Prostate gland (tissue), 2 donors: ENCODE measurements at regions not wholly inside any gene's neighbourhood (a gene's known extent, or its start where the extent isn't known, plus 50 kb on each side); places are given as distances from the start of the nearest gene placed in this dataset.

Experiments used
- DNase-seq: peaks from one replicate; pipeline ENCODE4 v3.0.0-alpha.2; 2019; ENCODE audit warnings: low spot score
- H3K27ac ChIP-seq, 2 donors: fragments of 200-600 bp; sonication (generic); 2 replicates each; pipeline ENCODE4 v1.5.1; 2017 to 2019
- H3K27me3 ChIP-seq: fragments of 200-600 bp; sonication (generic); replicated peaks from 2 replicates; pipeline ENCODE4 v1.5.1; 2019; ENCODE audit not compliant: insufficient read depth
- H3K36me3 ChIP-seq, 2 donors: fragments of 200-600 bp; sonication (generic); 1 replicate in 1 of 2; 2 replicates in 1 of 2; pipeline versions ENCODE4 v1.5.1 to v1.8.1; 2017 to 2019
- H3K4me1 ChIP-seq: fragments of 200-600 bp; sonication (generic); replicated peaks from 2 replicates; pipeline ENCODE4 v1.5.1; 2019
- H3K4me3 ChIP-seq, 2 donors: fragments of 200-600 bp; sonication (generic); 2 replicates each; pipeline ENCODE4 v1.5.1; 2017 to 2019
- H3K9me3 ChIP-seq: fragments of 200-600 bp; sonication (generic); 2 replicates; pipeline ENCODE4 v1.5.1; 2017
- CTCF ChIP-seq, 4 experiments: fragments of 200-600 bp in 2 of 4; fragments of 450-650 bp in 2 of 4; sonication (generic) in 2 of 4; IDR thresholded peaks; 1 replicate in 3 of 4; 2 replicates in 1 of 4; pipeline ENCODE4 v1.5.1; 2016 to 2019; ENCODE audit warnings: antibody characterized with exemption in 4 of 4, mild to moderate bottlenecking in 2 of 4, moderate library complexity in 2 of 4
- POLR2A ChIP-seq: fragments of 450-650 bp; IDR thresholded peaks from one replicate; pipeline ENCODE4 v1.6.1; 2016; ENCODE audit warnings: antibody characterized with exemption, mild to moderate bottlenecking
- POLR2AphosphoS5 ChIP-seq: sonication (generic); formaldehyde crosslinking; IDR thresholded peaks from one replicate; pipeline ENCODE4 v1.6.1; 2017; ENCODE audit warnings: antibody characterized with exemption
- WGBS: methylation state at CpG from one replicate; pipeline ENCODE4 v1.1.5; 2018; 5-methylcytosine and 5-hydroxymethylcytosine counted together
- intact Hi-C: fragments of 100-400 bp; cut with DNase I; formaldehyde crosslinking; loops from one replicate; pipeline ENCODE4 v1.14.2; 2022

- intact Hi-C loops: loop anchor here (2.0 to 10.0 kb wide), 3 partner anchors 317 to 1021 kb away; no protein-coding TSS in a partner anchor
- Histone ChIP-seq H3K4me3 (no peak overlapping the region), H3K9me3 (no peaks in the 10 kb centered on the region), H3K36me3 (no peaks in the 10 kb centered on the region), H3K4me1 (no peaks in the 10 kb centered on the region), H3K27ac (no peak overlapping the region), H3K27me3 (no peaks in the 10 kb centered on the region)
- DNase-seq: peak; percentile 67
- WGBS: 48% methylated on average over 7 of the region's 7 CpGs
- TF ChIP-seq POLR2AphosphoS5 (peak; percentile 27), CTCF (IDR thresholded peaks at IDR 0.05) (peak; percentile 35 to 75 (median 57)), POLR2A (no peak)
These were observed 110.7 kb upstream of the PHACTR1 start for GRCh38 chr6:12605888-12606345.

- no peaks in the 10 kb centered on the region for H3K36me3 ChIP-seq
- H3K4me3 ChIP-seq: no peak overlapping the region
- intact Hi-C loops: loop anchor here (10.0 kb wide), 2 partner anchors 952 to 1022 kb away; no protein-coding TSS in a partner anchor
- H3K9me3 ChIP-seq: no peaks in the 10 kb centered on the region
- H3K27me3 ChIP-seq: no peaks in the 10 kb centered on the region
- 77% methylated on average over 6 of the region's 6 CpGs for WGBS
- H3K4me1 ChIP-seq: no peaks in the 10 kb centered on the region
- no peak overlapping the region for H3K27ac ChIP-seq
- DNase-seq: no peak
- TF ChIP-seq POLR2A (no peak), POLR2AphosphoS5 (no peak), CTCF (IDR thresholded peaks at IDR 0.05) (no peak)
These were observed 110.0 kb upstream of the PHACTR1 start for GRCh38 chr6:12606616-12607015.

- Histone ChIP-seq H3K27ac (no peak overlapping the region), H3K4me1 (no peaks in the 10 kb centered on the region), H3K27me3 (no peaks in the 10 kb centered on the region), H3K4me3 (no peak overlapping the region), H3K9me3 (no peaks in the 10 kb centered on the region), H3K36me3 (no peaks in the 10 kb centered on the region)
- no peak for DNase-seq
- 34% methylated on average over 8 of the region's 8 CpGs for WGBS
- intact Hi-C loops: loop anchor here (10.0 kb wide), 2 partner anchors 953 to 1023 kb away; no protein-coding TSS in a partner anchor
- TF ChIP-seq CTCF (IDR thresholded peaks at IDR 0.05): no peak
- no peak for TF ChIP-seq POLR2AphosphoS5
- no peak for TF ChIP-seq POLR2A
These were observed 108.3 kb upstream of the PHACTR1 start for GRCh38 chr6:12608016-12608860.

- intact Hi-C loops: loop anchor here (10.0 kb wide), 2 partner anchors 954 to 1024 kb away; no protein-coding TSS in a partner anchor
- H3K4me3 ChIP-seq: no peak overlapping the region
- H3K36me3 ChIP-seq: no peaks in the 10 kb centered on the region
- H3K9me3 ChIP-seq: no peaks in the 10 kb centered on the region
- H3K4me1 ChIP-seq: no peaks in the 10 kb centered on the region
- DNase-seq: no peak
- TF ChIP-seq POLR2A (no peak), CTCF (IDR thresholded peaks at IDR 0.05) (no peak), POLR2AphosphoS5 (no peak)
- H3K27me3 ChIP-seq: no peaks in the 10 kb centered on the region
- 69% methylated on average over 3 of the region's 3 CpGs for WGBS
- no peak overlapping the region for H3K27ac ChIP-seq
These were observed 107.7 kb upstream of the PHACTR1 start for GRCh38 chr6:12608874-12609273.
